Lower leg skin (tissue), 3 donors: ENCODE measurements at regions not wholly inside any gene's neighbourhood (a gene's known extent, or its start where the extent isn't known, plus 50 kb on each side); places are given as distances from the start of the nearest gene placed in this dataset.

Experiments used
- CTCF ChIP-seq, 3 donors: fragments of 450-650 bp; IDR thresholded peaks; one replicate each; pipeline ENCODE4 v1.5.1; 2016; ENCODE audit warnings: antibody characterized with exemption in 3 of 3, mild to moderate bottlenecking in 3 of 3, moderate library complexity in 2 of 3
- POLR2A ChIP-seq, 2 donors: fragments of 450-650 bp; IDR thresholded peaks; one replicate each; pipeline ENCODE4 v1.6.1; 2016 to 2017; ENCODE audit warnings: antibody characterized with exemption in 2 of 2, mild to moderate bottlenecking in 1 of 2, moderate library complexity in 1 of 2

GRCh38 chr12:98211909-98212695 lies 303.3 kb upstream of the TMPO start:
- no peak for TF ChIP-seq CTCF (IDR thresholded peaks at IDR 0.05)
- TF ChIP-seq POLR2A (IDR thresholded peaks at IDR 0.05), result no peak
